ENCODE measurements at regions not wholly inside any gene's neighbourhood (a gene's known extent, or its start where the extent isn't known, plus 50 kb on each side); places are given as distances from the start of the nearest gene placed in this dataset.
"Not testable (repeated sequence)": the region's sequence is repeated elsewhere in the genome, so short reads cannot be mapped to it uniquely, and the experiment has no call there.

- DNase-seq = no peak
Observed at GRCh38 chr12:118537481-118537917, 161.1 kb downstream of the SUDS3 start.

- DNase-seq = no peak
Observed at GRCh38 chr12:118541071-118541470, 164.7 kb downstream of the SUDS3 start.

- DNase-seq = no peak
Observed at GRCh38 chr12:118541934-118542333, 165.6 kb downstream of the SUDS3 start.

GRCh38 chr12:118543651-118544050, 167.3 kb downstream of the SUDS3 start:
- no peak for DNase-seq

GRCh38 chr12:118544569-118544968, 168.2 kb downstream of the SUDS3 start:
- DNase-seq = peak; percentile 99

GRCh38 chr12:118547606-118548005, 171.3 kb downstream of the SUDS3 start:
- DNase-seq = not testable (repeated sequence)

GRCh38 chr12:118548887-118549509, 172.6 kb downstream of the SUDS3 start:
- DNase-seq = no peak

- no peak for DNase-seq
Observed at GRCh38 chr12:118549510-118549980, 173.2 kb downstream of the SUDS3 start.

- no peak for DNase-seq
Observed at GRCh38 chr12:118553856-118554504, 177.6 kb downstream of the SUDS3 start.

GRCh38 chr12:118558941-118559340, 182.6 kb downstream of the SUDS3 start:
- no peak for DNase-seq

- DNase-seq = no peak
Observed at GRCh38 chr12:118560733-118561132, 184.4 kb downstream of the SUDS3 start.

- no peak for DNase-seq
Observed at GRCh38 chr12:118571730-118572129, 195.4 kb downstream of the SUDS3 start.

- no peak for DNase-seq
Observed at GRCh38 chr12:118574288-118574687, 197.9 kb downstream of the SUDS3 start.

GRCh38 chr12:118575730-118576129, 199.4 kb downstream of the SUDS3 start:
- DNase-seq = no peak

GRCh38 chr12:118581371-118581770, 205.0 kb downstream of the SUDS3 start:
- DNase-seq = no peak

- no peak for DNase-seq
Observed at GRCh38 chr12:118582863-118583262, 206.5 kb downstream of the SUDS3 start.

GRCh38 chr12:118586433-118586832, 210.1 kb downstream of the SUDS3 start:
- DNase-seq = no peak

GRCh38 chr12:118589162-118589561, 212.8 kb downstream of the SUDS3 start:
- DNase-seq = no peak

- no peak for DNase-seq
Observed at GRCh38 chr12:118590406-118591150, 214.2 kb downstream of the SUDS3 start.

GRCh38 chr12:118603610-118604361, 227.4 kb downstream of the SUDS3 start:
- DNase-seq = no peak

- DNase-seq = no peak
Observed at GRCh38 chr12:118606690-118607089, 230.3 kb downstream of the SUDS3 start.

- no peak for DNase-seq
Observed at GRCh38 chr12:118607831-118608230, 231.5 kb downstream of the SUDS3 start.

- no peak for DNase-seq
Observed at GRCh38 chr12:118608770-118609344, 232.5 kb downstream of the SUDS3 start.
